HK-2 (cell line): ENCODE measurements at regions not wholly inside any gene's neighbourhood (a gene's known extent, or its start where the extent isn't known, plus 50 kb on each side); places are given as distances from the start of the nearest gene placed in this dataset.
"Not testable (repeated sequence)": the region's sequence is repeated elsewhere in the genome, so short reads cannot be mapped to it uniquely, and the experiment has no call there.

Experiments
- DNase-seq: peaks from one replicate; pipeline ENCODE4 v3.0.0-alpha.2; 2018; ENCODE audit not compliant: unreplicated experiment

GRCh38 chrX:117843749-117844148 lies 272.9 kb downstream of the KLHL13 start:
- DNase-seq = no peak

- peak; percentile 36 for DNase-seq
Measured at GRCh38 chrX:117840645-117841044, 276.0 kb downstream of the KLHL13 start.

GRCh38 chrX:117839544-117839943 lies 277.1 kb downstream of the KLHL13 start:
- DNase-seq = no peak

GRCh38 chrX:117838581-117839331 lies 277.9 kb downstream of the KLHL13 start:
- no peak for DNase-seq

GRCh38 chrX:117835034-117835433 lies 281.6 kb downstream of the KLHL13 start:
- DNase-seq = no peak

- no peak for DNase-seq
Measured at GRCh38 chrX:117834076-117834475, 282.5 kb downstream of the KLHL13 start.

GRCh38 chrX:117821472-117821871 lies 295.1 kb downstream of the KLHL13 start:
- not testable (repeated sequence) for DNase-seq

- DNase-seq = no peak
Measured at GRCh38 chrX:117808426-117808825, 308.2 kb downstream of the KLHL13 start.

- no peak for DNase-seq
Measured at GRCh38 chrX:117803463-117803862, 313.1 kb downstream of the KLHL13 start.

GRCh38 chrX:117788339-117788738 lies 328.3 kb downstream of the KLHL13 start:
- no peak for DNase-seq

- DNase-seq = no peak
Measured at GRCh38 chrX:117771384-117771783, 345.2 kb downstream of the KLHL13 start.

GRCh38 chrX:117768861-117769604 lies 347.6 kb downstream of the KLHL13 start:
- DNase-seq = no peak

- DNase-seq = no peak
Measured at GRCh38 chrX:117765211-117765610, 351.4 kb downstream of the KLHL13 start.

- DNase-seq = no peak
Measured at GRCh38 chrX:117752745-117753144, 363.9 kb downstream of the KLHL13 start.

- DNase-seq = no peak
Measured at GRCh38 chrX:117751155-117751554, 365.5 kb downstream of the KLHL13 start.

- DNase-seq = no peak
Measured at GRCh38 chrX:117744958-117745357, 371.7 kb downstream of the KLHL13 start.

- DNase-seq = peak; percentile 7
Measured at GRCh38 chrX:117743469-117744251, 372.9 kb downstream of the KLHL13 start.

- DNase-seq = no peak
Measured at GRCh38 chrX:117713411-117713810, 403.2 kb downstream of the KLHL13 start.

- DNase-seq = no peak
Measured at GRCh38 chrX:117711782-117712181, 404.8 kb downstream of the KLHL13 start.

GRCh38 chrX:117707948-117708743 lies 408.5 kb downstream of the KLHL13 start:
- no peak for DNase-seq

- DNase-seq = no peak
Measured at GRCh38 chrX:117701050-117701449, 415.6 kb downstream of the KLHL13 start.

GRCh38 chrX:117689956-117690355 lies 426.7 kb downstream of the KLHL13 start:
- no peak for DNase-seq
